ENCODE measurements at regions not wholly inside any gene's neighbourhood (a gene's known extent, or its start where the extent isn't known, plus 50 kb on each side); places are given as distances from the start of the nearest gene placed in this dataset.

DNA sequence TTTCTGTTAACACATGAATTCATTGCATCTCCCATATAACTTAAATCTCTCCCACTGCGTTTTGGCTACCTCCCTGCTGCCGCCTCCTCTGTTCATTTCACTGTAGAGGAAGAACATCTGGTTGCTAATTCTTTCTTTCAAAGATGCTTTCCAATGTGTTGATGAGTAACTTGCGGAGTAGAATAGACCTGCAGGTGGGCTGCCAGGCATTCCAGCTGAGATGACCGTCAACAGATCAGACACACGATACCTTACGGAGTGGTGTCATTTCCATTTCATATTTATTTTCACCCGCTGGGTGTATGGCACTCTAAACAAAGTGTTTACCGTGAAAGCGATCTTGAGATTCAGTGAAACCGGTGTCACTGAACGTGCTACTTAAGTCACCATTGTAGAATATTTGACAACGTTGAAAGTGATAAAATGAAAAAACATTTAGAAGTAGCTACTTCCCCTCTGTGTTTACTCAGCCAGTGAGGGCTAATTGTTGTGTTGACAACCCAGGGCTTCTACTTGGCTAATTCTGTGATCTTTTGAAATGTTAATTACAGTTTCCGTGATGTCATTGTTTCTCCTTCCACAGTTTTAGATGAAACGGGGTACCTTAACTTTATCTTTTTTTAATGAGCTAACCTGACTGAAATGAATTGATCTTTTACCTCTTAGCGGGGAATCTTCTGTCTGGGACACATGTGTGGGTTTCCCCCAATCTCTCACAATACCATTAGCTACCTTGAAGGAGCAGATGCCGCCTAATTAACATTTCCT, 228.5 kb upstream of the ARGLU1 start:
- TF ChIP-seq, protein P1, sequence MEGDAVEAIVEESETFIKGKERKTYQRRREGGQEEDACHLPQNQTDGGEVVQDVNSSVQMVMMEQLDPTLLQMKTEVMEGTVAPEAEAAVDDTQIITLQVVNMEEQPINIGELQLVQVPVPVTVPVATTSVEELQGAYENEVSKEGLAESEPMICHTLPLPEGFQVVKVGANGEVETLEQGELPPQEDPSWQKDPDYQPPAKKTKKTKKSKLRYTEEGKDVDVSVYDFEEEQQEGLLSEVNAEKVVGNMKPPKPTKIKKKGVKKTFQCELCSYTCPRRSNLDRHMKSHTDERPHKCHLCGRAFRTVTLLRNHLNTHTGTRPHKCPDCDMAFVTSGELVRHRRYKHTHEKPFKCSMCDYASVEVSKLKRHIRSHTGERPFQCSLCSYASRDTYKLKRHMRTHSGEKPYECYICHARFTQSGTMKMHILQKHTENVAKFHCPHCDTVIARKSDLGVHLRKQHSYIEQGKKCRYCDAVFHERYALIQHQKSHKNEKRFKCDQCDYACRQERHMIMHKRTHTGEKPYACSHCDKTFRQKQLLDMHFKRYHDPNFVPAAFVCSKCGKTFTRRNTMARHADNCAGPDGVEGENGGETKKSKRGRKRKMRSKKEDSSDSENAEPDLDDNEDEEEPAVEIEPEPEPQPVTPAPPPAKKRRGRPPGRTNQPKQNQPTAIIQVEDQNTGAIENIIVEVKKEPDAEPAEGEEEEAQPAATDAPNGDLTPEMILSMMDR (IDR thresholded peaks at IDR 0.05; ENCODE audit: insufficient read depth, low read depth, low read length): no peak
- no peak for TF ChIP-seq EZH2 (IDR thresholded peaks at IDR 0.05; ENCODE audit: insufficient read depth, low read length)

Data from astrocyte (in vitro differentiated cells and primary cell).